ENCODE measurements at regions not wholly inside any gene's neighbourhood (a gene's known extent, or its start where the extent isn't known, plus 50 kb on each side); places are given as distances from the start of the nearest gene placed in this dataset.
"Not testable (repeated sequence)": the region's sequence is repeated elsewhere in the genome, so short reads cannot be mapped to it uniquely, and the experiment has no call there.

DNA sequence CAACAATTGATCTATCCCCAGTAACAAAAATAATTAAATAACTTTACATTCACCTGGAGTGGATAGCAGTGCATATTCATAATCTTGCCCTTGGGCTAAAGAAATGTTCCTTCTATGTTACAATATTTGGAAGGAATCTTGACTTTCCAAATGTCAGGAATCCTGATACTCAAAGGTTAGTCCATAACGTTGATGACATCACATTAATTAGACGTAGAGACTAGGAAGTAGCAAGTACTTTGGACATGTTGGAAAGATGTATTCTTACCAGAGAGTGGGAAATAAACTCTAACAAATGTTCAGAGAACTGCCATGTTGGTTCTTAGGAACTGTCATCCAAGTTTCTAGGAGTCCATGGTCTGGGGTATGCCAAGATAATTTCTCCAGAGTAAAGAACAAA lies 70.6 kb upstream of the SLC25A36 start:
- DNase-seq: no peak

DNA sequence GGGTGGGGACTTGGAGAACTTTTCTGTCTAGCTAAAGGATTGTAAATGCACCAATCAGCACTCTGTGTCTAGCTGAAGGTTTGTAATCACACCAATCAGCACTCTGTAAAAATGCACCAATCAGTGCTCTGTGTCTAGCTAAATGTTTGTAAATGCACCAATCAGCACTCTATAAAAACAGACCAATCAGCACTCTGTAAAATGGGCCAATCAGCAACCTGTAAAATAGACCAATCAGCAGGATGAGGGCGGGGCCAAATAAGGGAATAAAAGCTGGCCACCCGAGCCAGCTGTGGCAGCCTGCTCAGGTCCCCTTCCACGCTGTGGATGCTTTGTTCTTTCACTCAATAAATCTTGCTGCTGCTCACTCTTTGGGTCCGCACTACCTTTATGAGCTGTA lies 69.5 kb upstream of the SLC25A36 start:
- DNase-seq: not testable (repeated sequence)

DNA sequence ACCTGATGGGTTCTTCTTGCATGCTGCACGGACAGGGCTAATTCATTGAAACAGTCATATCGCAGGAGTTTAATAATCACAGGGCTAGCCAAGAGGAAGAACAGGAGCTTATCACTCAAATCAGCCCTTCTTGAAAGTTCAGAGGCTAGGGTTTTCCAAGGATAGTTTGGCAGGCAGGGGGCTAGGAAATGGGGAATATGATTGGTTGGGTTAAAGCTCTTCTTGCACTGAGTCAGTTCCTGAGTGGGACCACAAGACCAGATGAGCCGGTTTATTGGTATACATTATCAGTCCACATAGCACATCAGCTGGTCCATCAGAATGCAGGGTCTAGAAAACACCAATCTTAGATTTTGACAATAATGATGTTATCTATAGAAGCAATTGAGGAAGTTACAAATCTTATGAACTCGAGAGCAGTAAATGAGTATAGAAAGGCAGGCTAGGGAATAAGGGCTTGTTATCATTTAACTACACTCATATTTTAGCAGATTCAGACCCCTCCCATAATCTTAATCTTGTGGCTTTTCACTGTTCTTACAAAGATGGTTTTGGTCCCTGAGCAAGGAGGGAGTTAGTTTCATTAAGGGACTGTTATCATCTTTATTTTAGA lies 58.1 kb upstream of the SLC25A36 start:
- DNase-seq: no peak

DNA sequence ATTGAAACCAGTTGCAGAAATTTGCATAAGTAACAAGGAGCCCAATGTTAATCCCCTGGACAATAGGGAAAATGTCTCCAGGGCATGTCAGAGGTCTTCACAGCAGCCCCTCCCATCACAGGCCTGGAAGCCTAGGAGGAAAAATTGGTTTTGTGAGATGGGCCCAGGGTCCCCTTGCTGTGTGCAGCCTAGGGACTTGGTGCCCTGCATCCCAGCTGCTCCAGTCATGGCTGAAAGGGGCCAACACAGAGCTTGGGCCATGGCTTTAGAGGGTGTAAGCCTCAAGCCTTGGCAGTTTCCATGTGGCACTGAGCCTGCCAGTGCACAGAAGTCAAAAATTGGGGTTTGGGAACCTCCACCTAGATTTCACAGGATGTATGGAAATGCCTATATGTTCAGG lies 55.9 kb upstream of the SLC25A36 start:
- not testable (repeated sequence) for DNase-seq
